ENCODE measurements at regions not wholly inside any gene's neighbourhood (a gene's known extent, or its start where the extent isn't known, plus 50 kb on each side); places are given as distances from the start of the nearest gene placed in this dataset.

- TF ChIP-seq GTF2I (CRISPR knock-in tag; conservative IDR thresholded peaks at IDR 0.05) (no peak), TEAD4 (CRISPR knock-in tag; IDR thresholded peaks at IDR 0.05) (no peak), NR3C1 (CRISPR knock-in tag; conservative IDR thresholded peaks at IDR 0.05; ENCODE audit: low read depth) (no peak), IRF2 (CRISPR knock-in tag; IDR thresholded peaks at IDR 0.05; ENCODE audit: borderline replicate concordance, low read depth) (no peak), ZMAT4 (CRISPR knock-in tag; IDR thresholded peaks at IDR 0.05) (no peak), NFE2L1 (CRISPR knock-in tag; IDR thresholded peaks at IDR 0.05) (no peak), GABPB1 (CRISPR knock-in tag; IDR thresholded peaks at IDR 0.05) (no peak), STAT6 (CRISPR knock-in tag; conservative IDR thresholded peaks at IDR 0.05; ENCODE audit: low read depth) (no peak)
Observed at GRCh38 chr11:91257667-91258066, 967.0 kb upstream of the FAT3 start (continued).

- Mint-ChIP-seq H3K27ac (no peak overlapping the region), H3K36me3 (no peaks in the 10 kb centered on the region), H3K4me1 (peaks cover 7% of the 10 kb centered on the region), H3K4me3 (no peak overlapping the region), H3K27me3 (ENCODE audit: low read depth) (no peaks in the 10 kb centered on the region), H3K9me3 (no peaks in the 10 kb centered on the region)
- DNase-seq (ENCODE audit: low spot score) (peak; percentile 40), ATAC-seq (no peak)
- ChIA-PET CTCF (interaction anchor here (0.6 to 1.0 kb wide), 4 partner anchors 9 to 61 kb away, joined by 3 to 4 read pairs (median 3); no protein-coding TSS in a partner anchor), POLR2A (no interaction called here)
- no peak for TF ChIP-seq ZNF396 (CRISPR knock-in tag; IDR thresholded peaks at IDR 0.05; ENCODE audit: borderline replicate concordance)
- no peak for TF ChIP-seq GABPB1 (CRISPR knock-in tag; IDR thresholded peaks at IDR 0.05)
- TF ChIP-seq MAX (CRISPR knock-in tag; IDR thresholded peaks at IDR 0.05), result no peak
- peak; percentile 45; the same call in 1 of the 2 replicates for TF ChIP-seq CTCF (IDR thresholded peaks at IDR 0.05)
- TF ChIP-seq HMGA2 (CRISPR knock-in tag; IDR thresholded peaks at IDR 0.05), result no peak
Observed at GRCh38 chr11:91248199-91248807, 976.3 kb upstream of the FAT3 start.

- peaks cover 8% of the 10 kb centered on the region for H3K4me1 Mint-ChIP-seq
- POLR2A ChIA-PET, result interaction anchor here (0.5 kb wide), 1 partner anchor 714 kb away, joined by 4 read pairs; no protein-coding TSS in a partner anchor
- no peak for ATAC-seq
- H3K27me3 Mint-ChIP-seq (ENCODE audit: low read depth), result no peaks in the 10 kb centered on the region
- CTCF ChIA-PET, result no interaction called here
- no peaks in the 10 kb centered on the region for H3K9me3 Mint-ChIP-seq
- H3K36me3 Mint-ChIP-seq, result no peaks in the 10 kb centered on the region
- H3K27ac Mint-ChIP-seq, result no peak overlapping the region
- no peak for DNase-seq (ENCODE audit: low spot score)
- H3K4me3 Mint-ChIP-seq, result no peak overlapping the region
- TF ChIP-seq ERG (CRISPR knock-in tag; IDR thresholded peaks at IDR 0.05) (no peak), NR2C2 (CRISPR knock-in tag; IDR thresholded peaks at IDR 0.05) (no peak), FOXJ3 (CRISPR knock-in tag; IDR thresholded peaks at IDR 0.05; ENCODE audit: borderline replicate concordance) (no peak), RELA (CRISPR knock-in tag; IDR thresholded peaks at IDR 0.05; ENCODE audit: borderline replicate concordance) (no peak), ZNF263 (CRISPR knock-in tag; IDR thresholded peaks at IDR 0.05; ENCODE audit: low read depth) (no peak), TP53 (CRISPR knock-in tag; IDR thresholded peaks at IDR 0.05) (no peak), E2F5 (CRISPR knock-in tag; IDR thresholded peaks at IDR 0.05) (no peak), TCF7 (CRISPR knock-in tag; IDR thresholded peaks at IDR 0.05; ENCODE audit: low read depth) (no peak), MXD4 (CRISPR knock-in tag; IDR thresholded peaks at IDR 0.05; ENCODE audit: borderline replicate concordance) (no peak), IRF1 (CRISPR knock-in tag; IDR thresholded peaks at IDR 0.05) (no peak), ELF4 (CRISPR knock-in tag; IDR thresholded peaks at IDR 0.05; ENCODE audit: low read depth) (no peak), CREM (CRISPR knock-in tag; IDR thresholded peaks at IDR 0.05) (no peak), ZNF396 (CRISPR knock-in tag; IDR thresholded peaks at IDR 0.05; ENCODE audit: borderline replicate concordance) (no peak), ESRRA (CRISPR knock-in tag; IDR thresholded peaks at IDR 0.05; ENCODE audit: borderline replicate concordance) (no peak), MYBL2 (CRISPR knock-in tag; IDR thresholded peaks at IDR 0.05) (no peak)
Observed at GRCh38 chr11:91247009-91247735, 977.4 kb upstream of the FAT3 start.
